ENCODE measurements at regions not wholly inside any gene's neighbourhood (a gene's known extent, or its start where the extent isn't known, plus 50 kb on each side); places are given as distances from the start of the nearest gene placed in this dataset.
"Not testable (repeated sequence)": the region's sequence is repeated elsewhere in the genome, so short reads cannot be mapped to it uniquely, and the experiment has no call there.

DNA sequence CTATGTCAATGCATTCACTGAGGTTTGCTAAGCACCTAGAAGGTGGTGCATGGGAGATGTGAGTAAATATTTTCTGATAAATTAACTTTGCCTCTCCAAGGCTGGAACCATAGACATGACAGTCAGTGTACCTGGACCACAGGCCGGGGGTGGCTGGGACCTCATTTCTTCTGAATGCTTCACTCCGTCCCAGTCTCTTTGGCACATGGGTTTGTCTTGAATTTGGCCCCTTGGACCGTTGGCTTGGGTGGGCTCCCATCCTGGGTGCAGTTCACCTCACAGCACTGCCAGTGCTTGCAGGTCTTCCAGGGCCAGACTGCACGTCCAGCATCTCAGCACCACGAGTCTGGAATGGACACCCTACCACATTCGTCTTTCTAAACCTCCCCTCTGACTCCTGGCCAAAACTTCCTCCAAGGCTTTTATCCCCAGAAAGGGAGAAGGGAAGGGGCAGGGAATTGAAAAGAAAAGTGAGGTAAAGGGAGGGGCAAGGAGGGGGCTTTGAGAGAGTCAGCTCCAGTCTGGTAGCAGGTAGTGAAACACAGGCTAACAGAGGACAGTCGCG is 267.8 kb downstream of the MED10 start:
- DNase-seq (ENCODE audit: low read depth in 2 of 2): no peak

DNA sequence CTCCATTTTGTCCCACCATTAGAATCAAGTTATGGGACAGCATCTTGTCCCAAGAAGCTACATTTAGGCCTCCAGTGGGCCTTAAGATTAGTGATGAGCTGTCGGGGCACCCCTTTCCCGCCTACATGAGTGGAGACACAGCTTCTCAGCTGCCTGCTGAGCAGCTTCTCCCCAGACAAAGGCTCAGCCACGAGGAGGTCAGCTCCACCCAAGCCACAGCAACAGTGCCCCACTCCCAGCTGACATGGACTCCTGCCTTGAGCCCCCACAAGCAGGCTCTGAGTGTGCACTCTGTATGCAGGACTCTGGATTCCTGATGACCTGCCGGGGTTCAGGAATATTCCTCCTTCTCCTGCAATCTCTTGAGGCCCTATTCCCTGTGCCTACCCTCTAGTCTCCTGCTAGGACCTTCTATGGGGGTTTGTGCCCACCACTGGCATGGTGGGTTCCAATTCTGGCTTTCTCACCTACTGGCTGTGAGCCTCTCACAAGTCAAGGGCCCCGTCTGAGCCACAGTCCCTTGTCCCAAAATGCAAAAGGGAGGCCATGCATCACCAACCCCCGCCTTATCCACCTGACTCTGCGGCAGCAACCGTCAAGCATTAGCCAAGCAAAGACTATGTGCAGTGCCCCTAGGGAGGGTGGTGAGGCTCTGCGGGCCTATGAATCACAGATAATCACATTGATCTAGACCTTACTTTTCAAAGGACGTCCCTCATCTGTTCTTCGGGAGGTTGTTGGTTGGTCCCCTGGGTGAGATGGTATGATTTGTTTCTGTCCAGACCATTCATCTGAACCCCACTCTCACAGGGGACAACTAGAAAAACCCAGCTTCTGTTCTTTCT is 269.1 kb downstream of the MED10 start:
- DNase-seq (ENCODE audit: low read depth in 2 of 2): no peak

DNA sequence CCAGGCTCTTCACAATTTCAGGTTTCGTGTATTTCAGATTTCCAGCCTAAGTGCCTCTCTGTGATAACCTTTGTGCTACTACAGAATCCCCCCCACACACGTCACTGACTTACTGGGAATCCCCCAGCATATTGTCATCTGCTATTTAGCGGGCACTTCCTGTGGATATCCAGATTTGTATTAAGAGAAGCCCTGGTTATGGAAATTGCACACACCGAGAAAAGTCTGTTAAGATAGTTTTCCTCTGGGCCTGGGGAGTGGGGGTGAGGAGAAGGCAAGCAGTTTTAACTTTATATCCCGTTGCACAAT is 269.9 kb downstream of the MED10 start:
- DNase-seq (ENCODE audit: low read depth in 2 of 2): no peak

DNA sequence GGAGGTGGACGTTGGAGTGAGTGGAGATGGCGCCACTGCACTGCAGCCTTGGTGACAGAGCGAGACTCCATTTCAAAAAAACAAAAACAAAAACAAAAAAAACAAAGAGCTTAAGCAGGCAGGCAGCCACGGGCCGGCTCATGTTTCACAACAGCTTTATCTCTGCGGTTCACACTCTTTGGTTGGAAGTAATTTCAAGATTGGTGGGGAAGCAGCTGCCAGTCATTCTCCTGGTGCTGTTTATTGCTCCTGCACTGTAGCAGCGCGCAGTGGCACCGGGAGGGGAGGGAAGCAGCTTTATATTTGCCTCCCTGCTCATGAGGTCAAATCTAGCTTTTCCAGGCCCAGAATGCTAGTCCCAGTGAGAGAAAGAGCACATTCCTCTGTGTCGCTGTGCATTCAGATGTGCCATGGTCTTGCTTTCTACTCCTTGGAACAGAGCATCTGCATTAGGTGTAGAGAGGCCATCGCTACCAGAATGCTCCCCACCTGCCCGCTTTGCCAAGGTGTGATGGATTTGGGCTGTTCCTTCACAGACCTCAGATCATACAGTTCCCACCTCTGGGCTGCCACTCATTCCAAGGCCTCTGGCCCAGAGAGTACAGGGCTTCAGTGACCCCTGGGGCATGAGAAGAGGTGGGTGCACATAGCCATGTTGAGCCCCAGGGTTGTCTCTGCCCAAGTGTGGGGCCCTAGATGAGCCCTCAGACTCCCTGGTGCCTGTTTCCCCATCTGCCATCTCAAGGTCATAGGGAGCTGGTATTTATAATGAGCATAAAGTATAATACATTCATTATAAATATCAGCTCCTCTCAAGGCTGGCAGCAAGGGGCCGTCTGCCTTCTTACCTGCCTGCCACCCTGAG is 270.4 kb downstream of the MED10 start:
- no peak for DNase-seq (ENCODE audit: low read depth in 2 of 2)

DNA sequence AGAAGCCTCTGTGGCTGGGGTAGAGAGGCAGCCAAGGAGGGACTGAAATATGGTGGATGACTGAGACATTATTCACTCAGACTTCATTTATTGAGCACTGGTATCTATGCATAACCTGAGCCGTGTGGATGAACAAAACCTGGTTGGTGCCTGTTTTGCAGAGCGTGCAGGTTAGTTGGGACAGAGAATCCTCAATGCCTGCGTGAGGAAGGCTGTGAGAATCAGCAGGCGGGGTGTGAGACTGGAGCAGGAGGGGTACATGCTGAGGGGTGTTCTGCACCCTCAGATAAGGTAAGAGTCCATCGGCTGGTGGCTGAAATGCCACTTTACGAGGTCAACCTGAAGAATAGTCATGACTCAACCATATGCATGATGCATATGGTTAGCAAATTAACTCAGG is 271.6 kb downstream of the MED10 start:
- DNase-seq (ENCODE audit: low read depth in 2 of 2): no peak

DNA sequence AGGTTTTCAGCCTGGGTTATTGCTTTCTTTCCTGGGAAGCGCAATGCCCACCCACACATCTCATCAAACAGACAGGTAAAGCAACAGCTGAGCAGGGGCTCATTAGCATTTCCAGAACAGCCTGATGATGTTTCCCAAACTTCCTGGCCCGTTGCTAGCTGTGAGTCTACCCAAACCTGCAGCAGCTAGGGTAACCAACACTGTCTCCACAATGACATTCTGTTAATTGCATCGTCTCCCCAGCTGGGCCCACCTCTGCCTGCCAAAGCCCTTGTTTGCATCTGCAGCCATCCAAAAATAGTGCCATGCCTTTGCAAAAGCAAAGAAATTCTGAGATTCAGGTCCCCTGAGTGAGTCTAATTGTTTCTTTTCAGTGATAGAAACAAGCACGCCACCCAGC is 273.0 kb downstream of the MED10 start:
- DNase-seq (ENCODE audit: low read depth in 2 of 2): no peak

DNA sequence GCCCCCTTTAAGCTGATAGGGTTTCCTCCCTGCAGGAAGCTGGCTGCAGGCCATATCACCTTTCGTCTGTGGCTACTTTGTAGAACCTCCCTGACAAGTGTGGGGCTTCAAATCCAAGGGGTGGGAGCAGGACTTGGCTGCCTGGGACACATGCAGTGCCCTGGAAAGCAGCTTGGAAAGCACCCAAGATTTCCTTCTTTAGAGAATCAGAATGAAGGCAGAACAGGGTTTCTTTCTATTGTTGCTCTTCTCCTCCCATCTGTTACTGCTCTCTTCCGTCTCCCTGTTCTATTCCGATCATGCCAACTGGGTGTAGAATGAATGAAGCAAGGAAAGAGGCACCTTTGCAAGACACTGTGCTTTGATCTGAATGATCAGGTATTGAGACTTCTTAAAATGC is 282.2 kb downstream of the MED10 start:
- DNase-seq (ENCODE audit: low read depth in 2 of 2): no peak

DNA sequence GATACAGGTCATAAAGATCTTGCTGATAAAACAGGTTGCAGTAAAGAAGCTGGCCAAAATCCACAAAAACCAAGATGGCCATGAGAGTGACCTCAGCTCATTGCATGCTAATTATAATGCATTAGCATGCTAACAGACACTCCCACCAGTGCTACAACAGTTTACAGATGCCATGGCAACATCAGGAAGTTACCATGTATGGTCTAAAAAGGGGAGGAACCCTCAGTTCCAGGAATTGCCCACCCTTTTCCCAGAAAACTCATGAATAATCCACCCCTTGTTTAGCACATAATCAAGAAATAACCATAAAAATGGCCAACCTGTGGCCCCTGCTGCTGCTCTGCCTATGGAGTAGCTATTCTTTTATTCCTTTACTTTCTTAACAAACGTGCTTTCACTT is 284.2 kb downstream of the MED10 start:
- DNase-seq (ENCODE audit: low read depth in 2 of 2): not testable (repeated sequence)

DNA sequence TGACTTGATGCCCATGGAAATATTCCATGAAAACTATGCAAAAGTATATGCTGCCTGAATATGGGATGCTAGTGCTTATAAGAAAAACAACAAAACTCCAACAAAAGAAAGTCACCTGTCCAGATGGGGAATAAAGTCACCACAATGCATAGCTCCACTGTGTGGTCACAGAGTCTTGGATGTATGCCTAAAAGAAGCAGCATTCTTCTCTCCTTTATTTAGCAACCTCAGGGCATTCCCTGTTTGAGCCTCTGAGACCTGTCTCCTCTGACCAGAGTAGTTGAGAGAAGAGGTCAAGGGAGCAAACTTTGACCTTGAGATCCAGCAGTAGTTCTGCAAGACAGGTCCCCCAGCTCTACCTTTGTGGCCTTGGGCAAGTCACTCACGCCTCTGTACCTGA is 287.5 kb downstream of the MED10 start:
- DNase-seq (ENCODE audit: low read depth in 2 of 2): no peak

DNA sequence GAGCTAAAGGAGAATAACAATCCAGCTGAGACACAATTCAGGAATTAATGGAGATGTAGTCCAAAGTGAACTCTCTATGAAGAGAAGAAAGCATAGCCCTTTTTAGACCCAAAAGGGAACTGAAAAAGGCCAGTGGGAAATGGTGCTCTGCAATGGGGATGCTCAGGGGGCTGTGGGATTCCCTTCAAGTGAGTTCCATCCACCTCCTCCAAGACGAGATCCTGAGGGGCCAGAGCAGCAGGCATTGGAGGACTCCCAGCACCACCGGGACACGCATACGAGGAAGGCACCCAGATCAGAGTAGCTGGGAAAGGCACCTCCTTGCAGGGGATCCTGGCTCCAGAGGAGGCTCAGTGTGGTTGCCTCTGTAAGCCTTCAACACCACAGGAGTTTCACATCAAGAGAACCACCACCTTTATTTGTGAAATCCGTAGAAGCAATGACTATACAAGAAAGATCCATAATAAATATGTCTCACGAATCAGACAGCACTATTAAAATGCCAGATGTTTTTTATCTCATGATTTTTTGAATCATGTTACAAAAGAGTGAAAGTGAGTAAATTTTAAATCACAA is 288.2 kb downstream of the MED10 start:
- DNase-seq (ENCODE audit: low read depth in 2 of 2): no peak

DNA sequence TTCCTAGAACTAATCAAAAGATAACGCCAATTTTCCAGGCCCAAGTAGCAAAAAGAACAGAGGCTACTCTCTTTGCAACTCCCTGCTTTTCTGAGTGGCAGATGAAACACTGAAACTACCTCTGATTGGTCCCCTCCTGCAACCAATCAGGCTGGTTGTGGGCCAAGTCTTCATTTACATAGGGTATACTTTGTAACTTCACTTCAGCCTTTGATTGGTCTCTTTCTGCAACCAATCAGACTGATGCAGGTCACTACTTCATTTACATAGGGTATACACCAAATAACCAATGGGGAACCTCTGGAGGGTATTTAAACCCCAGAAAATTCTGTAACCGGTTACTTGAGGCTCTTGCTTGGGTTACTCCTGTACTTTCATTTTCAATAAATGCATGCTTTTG is 289.6 kb downstream of the MED10 start:
- DNase-seq (ENCODE audit: low read depth in 2 of 2): no peak

DNA sequence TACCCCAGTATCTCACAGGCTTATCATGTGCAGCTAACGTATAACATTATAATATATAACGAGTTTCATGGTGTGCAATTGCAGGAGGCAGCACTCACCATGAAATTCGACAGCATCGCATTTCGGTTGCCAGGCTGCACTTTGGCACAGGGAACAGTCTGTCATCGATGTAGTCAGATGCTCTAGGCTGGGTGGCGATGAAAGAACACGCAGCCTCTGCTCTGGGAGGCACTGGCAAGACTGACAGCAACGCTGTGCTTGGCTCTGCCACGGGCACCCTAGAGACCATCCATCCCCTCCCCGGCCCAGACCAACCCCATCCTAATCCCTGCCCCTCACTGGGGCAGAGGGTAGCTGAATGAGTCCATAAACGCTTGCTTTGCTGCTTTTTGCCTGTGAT is 290.8 kb downstream of the MED10 start:
- no peak for DNase-seq (ENCODE audit: low read depth in 2 of 2)

DNA sequence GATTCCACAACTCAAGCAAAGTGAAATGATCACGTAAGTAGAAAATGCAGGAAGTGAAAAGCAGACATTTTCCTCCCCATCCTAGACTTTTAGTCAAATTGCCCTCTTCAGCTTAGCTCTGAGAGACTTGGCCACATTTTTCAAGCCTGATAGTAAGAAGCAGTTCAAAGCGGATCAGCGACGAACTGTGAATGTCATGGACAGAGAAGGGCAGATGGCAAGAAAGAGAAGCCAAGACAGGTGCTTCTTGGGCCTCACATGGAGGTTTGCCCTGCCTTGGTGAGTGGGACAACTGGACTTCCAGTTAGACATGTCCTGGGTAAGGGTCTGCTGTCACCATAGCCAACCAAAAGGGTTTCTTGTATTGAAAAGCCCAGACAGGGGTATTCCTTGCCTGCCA is 291.5 kb downstream of the MED10 start:
- DNase-seq (ENCODE audit: low read depth in 2 of 2): no peak

DNA sequence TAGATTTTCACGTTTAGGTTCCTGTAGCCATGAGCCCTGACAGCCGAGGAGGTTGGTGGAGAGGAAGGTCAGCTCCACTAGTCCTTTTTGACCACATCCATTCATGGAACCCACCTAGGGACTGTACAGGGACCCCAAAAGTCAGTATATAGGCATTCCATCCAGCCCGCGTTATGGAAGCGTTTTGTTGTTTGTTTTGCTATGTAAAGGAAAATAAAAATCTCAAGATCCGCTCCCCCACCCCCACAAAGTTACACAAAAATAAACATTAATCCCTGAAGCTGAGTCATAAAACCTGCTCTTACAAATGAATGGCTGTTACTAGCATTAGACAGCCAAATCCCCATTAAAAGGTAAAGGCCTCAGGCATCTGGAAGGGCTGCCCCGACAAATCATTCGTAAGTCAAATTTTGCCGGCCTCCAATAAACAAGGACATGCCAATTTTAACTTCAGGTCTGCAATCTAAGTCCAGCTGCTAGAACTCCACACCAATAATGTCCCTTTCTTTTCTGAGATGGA is 292.9 kb downstream of the MED10 start:
- no peak for DNase-seq (ENCODE audit: low read depth in 2 of 2)

DNA sequence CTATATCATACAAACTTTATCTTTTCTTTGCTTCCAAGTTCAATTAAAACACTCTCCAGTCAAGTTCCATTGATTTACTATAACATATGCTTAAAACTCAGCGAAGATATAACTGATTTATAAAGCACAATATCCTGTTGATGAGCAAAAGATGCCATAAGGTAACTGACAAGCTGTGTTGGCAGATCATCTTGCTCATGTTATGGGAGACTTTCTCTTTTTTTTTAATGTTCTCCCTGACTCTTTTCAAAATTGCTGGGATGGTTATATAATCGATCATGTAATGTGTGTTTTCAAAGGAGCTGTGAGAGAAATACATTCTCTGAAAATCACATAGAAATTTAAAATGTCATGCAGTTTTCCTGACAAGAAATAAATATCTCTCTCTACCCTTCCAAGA is 293.5 kb downstream of the MED10 start:
- no peak for DNase-seq (ENCODE audit: low read depth in 2 of 2)

DNA sequence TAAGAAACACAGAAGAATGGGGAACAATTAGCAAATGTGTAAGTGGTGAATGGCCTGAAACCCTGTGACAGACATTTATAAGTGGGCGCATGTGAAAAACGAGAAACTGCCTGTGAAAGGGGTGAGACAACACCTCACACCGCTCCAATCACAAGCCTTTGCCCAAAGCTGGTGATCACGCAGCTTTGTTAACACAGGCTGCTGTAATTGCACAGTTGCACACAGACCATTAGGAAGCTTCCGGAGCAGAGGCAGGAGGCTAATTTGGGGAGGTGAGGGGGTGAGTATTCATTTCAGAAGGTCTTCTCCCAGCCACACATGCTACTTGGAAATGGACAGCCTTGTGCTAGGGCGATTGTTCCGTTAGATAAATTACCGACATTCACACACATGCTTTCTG is 294.0 kb downstream of the MED10 start:
- no peak for DNase-seq (ENCODE audit: low read depth in 2 of 2)

DNA sequence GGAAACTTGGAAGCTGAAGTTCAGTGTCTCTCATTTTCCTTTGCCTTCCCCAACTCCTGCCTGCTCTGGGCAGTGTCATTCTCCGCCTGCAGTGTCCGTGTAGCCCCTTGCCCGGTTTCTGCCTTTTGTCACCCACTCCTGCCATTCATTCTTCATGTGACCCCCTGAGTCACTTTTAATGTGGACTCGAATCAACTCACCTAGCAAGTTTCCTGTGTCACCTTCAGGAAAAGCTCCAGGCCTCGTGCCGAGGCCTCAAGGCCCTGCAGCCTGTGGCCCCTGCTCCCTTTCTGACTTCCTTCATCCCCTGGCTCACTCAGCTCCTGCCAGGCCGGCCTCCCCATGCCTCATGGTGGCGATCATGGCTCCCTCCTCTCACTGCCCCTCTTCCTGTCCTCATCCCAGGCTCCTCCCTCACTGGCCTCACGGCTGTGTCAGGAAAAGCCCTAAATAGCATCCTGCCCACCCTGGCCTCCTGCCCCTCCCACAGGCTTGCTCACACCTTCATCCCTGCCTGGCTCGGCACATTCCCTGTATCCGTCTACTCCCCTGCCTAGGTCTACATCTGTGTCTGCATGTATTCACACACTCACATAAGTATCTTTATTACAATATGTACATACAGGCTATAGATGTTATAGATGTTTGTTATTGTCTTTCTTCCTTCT is 294.9 kb downstream of the MED10 start:
- DNase-seq (ENCODE audit: low read depth in 2 of 2): no peak

DNA sequence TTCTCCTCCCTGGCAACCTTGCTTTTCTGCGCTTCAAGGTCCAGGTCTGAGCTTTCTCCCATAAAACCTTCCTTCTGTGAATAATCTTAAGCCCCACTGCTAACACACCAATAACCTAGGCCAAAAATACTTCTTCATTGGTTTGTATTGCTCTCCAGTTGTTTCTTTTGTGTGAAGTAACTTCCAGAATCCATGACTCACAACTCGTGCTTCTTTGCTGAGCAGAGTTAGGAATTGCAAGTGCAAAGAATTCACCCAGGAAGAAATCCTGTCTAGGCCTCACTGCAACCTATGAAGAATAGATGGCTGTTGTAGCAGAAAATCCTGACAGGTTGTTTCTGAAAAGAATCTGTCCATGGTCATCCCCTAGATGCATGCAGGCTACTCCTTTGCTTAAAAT is 295.7 kb downstream of the MED10 start:
- no peak for DNase-seq (ENCODE audit: low read depth in 2 of 2)

DNA sequence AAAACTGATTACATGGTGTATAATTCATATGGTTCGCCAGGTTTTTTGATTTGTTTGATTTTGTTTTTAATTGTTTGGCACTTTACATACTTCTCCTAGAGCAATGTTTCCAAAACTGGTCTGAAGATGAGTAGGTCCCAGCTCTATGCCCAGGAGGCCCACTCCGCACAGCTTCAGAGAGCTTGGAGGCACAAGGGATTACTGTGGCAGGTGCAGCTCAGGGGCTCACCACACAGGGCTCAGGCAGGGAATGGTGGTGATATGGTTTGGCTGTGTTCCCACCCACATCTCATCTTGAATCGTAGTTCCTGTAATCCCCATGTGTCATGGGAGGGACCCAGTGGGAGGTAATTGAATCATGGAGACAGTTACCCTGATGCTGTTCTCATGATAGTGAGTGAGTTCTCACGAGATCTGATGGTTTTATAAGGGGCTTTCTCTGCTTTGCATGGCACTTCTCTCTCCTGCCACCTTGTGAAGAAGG is 296.6 kb downstream of the MED10 start:
- DNase-seq (ENCODE audit: low read depth in 2 of 2): no peak

DNA sequence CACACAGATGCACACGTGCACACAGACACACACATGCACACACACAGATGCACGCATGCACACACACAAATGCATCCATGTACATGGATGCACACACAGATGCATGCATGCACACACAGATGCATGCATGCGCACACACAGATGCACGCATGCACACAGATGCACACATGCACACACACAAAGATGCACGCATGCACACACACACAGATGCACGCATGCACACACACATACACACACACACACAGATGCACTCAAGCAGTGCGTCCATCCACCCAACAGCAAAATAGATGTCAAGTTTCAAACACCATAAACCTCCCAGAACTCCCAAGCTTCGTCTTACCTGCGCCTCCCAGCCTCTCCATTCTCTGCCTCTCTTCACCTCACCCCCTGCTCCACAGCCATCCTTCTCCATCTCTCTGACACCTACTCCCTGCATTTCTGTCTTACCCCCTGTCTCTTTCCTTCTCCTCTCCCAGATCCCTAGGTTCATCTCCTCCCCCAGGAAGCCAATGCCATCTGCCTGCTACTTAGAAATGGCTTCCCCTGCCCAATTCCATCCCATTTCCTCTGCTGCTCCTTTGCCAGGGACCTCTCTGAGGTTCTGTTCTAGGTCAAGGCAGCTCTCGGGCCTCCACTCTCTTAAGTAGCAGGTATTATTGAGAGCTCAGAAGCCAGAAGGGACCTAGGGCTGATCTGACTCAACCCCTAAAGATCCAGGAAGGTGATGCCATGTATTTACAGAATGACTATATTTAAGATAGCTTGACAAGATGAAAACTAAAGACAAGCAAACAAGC is 297.2 kb downstream of the MED10 start:
- DNase-seq (ENCODE audit: low read depth in 2 of 2): no peak

DNA sequence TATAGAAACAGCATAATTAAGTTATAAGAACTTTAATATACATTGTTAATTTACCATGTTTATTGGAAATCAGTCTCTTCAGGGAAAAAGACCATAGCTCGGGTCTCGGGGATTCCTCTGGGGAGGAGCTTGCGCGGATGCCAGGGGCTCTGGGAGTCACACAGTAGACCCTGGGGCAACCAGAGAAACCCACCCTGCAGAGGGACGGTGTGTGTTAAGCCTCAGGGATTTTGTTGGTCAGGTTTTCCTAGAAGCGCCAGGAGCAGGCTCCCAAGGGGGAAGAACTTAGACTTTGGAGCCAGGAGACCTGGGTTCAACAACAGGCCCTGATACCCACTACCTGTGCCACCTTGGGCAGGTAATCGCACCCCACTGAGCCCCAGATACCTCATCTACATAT is 297.9 kb downstream of the MED10 start:
- DNase-seq (ENCODE audit: low read depth in 2 of 2): no peak

Data from stimulated activated CD8-positive, alpha-beta memory T cell treated with anti-CD3 and anti-CD28 coated beads, Interleukin-15, amount 100 ng/mL, for 48 hours (primary cell).